GM23248 (cell line): ENCODE measurements at regions not wholly inside any gene's neighbourhood (a gene's known extent, or its start where the extent isn't known, plus 50 kb on each side); places are given as distances from the start of the nearest gene placed in this dataset.

Source experiments
- DNase-seq: peaks from one replicate; pipeline ENCODE4 v3.0.0-alpha.2; 2015
- H2AFZ ChIP-seq: fragments of 200-600 bp; sonication (generic); 2 replicates; pipeline ENCODE4 v1.6.1; 2016; ENCODE audit warnings: antibody characterized with exemption
- H3F3A ChIP-seq: fragments of 200-600 bp; sonication (generic); 2 replicates; pipeline ENCODE4 v1.6.1; 2016; ENCODE audit warnings: mild to moderate bottlenecking, antibody characterized with exemption, mixed run types; ENCODE audit not compliant: insufficient read depth
- H3K27ac ChIP-seq: fragments of 200-600 bp; sonication (generic); 2 replicates; pipeline ENCODE4 v1.5.1; 2016; ENCODE audit warnings: mild to moderate bottlenecking
- H3K27me3 ChIP-seq: fragments of 200-600 bp; sonication (generic); replicated peaks from 2 replicates; pipeline ENCODE4 v1.6.1; 2016; ENCODE audit warnings: mild to moderate bottlenecking; ENCODE audit not compliant: insufficient read depth
- H3K36me3 ChIP-seq: fragments of 200-600 bp; sonication (generic); 2 replicates; pipeline ENCODE4 v1.6.1; 2016; ENCODE audit warnings: low read depth, mild to moderate bottlenecking
- H3K4me1 ChIP-seq: fragments of 200-600 bp; sonication (generic); 2 replicates; pipeline ENCODE4 v1.6.1; 2016; ENCODE audit warnings: mild to moderate bottlenecking; ENCODE audit not compliant: insufficient read depth
- H3K4me2 ChIP-seq: fragments of 200-600 bp; sonication (generic); one replicate; pipeline ENCODE4 v1.6.1; 2016; ENCODE audit warnings: mild to moderate bottlenecking; ENCODE audit not compliant: unreplicated experiment
- H3K4me3 ChIP-seq: fragments of 200-600 bp; sonication (generic); 2 replicates; pipeline ENCODE4 v1.5.1; 2016; ENCODE audit warnings: mild to moderate bottlenecking
- H3K79me2 ChIP-seq: fragments of 200-600 bp; sonication (generic); 2 replicates; pipeline ENCODE4 v1.6.1; 2016; ENCODE audit warnings: mild to moderate bottlenecking; ENCODE audit not compliant: insufficient read depth
- H3K9ac ChIP-seq: fragments of 200-600 bp; sonication (generic); 2 replicates; pipeline ENCODE4 v1.6.1; 2016; ENCODE audit warnings: mild to moderate bottlenecking
- H3K9me2 ChIP-seq: fragments of 200-600 bp; sonication (generic); 2 replicates; pipeline ENCODE4 v1.6.1; 2016; ENCODE audit warnings: mixed run types, mild to moderate bottlenecking, moderate library complexity; ENCODE audit not compliant: insufficient read depth
- H3K9me3 ChIP-seq: fragments of 200-600 bp; sonication (generic); one replicate; pipeline ENCODE4 v1.6.1; 2017; ENCODE audit warnings: low read depth
- H4K20me1 ChIP-seq: fragments of 200-600 bp; sonication (generic); 2 replicates; pipeline ENCODE4 v1.6.0; 2016; ENCODE audit not compliant: insufficient read depth
- EZH2 ChIP-seq: fragments of 200-600 bp; sonication (generic); IDR thresholded peaks from 2 replicates; pipeline ENCODE4 v1.6.1; 2018; ENCODE audit warnings: antibody characterized with exemption, mild to moderate bottlenecking; ENCODE audit not compliant: insufficient read depth, poor library complexity, severe bottlenecking
- EZH2phosphoT487 ChIP-seq: fragments of 200-600 bp; sonication (generic); IDR thresholded peaks from 2 replicates; pipeline ENCODE4 v1.6.1; 2018; ENCODE audit warnings: antibody characterized with exemption, moderate library complexity, mild to moderate bottlenecking, low read depth; ENCODE audit not compliant: insufficient read depth
- WGBS, 2 experiments: methylation state at CpG; one replicate each; pipeline ENCODE4 v1.1.6; 2015 to 2017; ENCODE audit warnings: low lambda C conversion rate in 2 of 2, low coverage in 1 of 2; ENCODE audit errors: missing lambda C conversion rate in 2 of 2; 5-methylcytosine and 5-hydroxymethylcytosine counted together
- in situ Hi-C: fragments of 300-500 bp; cut with MboI; formaldehyde crosslinking; loops from 2 replicates; pipeline ENCODE4 v1.15.0; 2020

- H3K27me3 ChIP-seq: no peaks in the 10 kb centered on the region
- H3K4me3 ChIP-seq: no peak overlapping the region
- H3K27ac ChIP-seq: no peak overlapping the region
- 37 to 38% methylated on average over 10 of the region's 10 CpGs for WGBS, 2 experiments
- H4K20me1 ChIP-seq: no peaks in the 10 kb centered on the region
- no peak overlapping the region for H3K4me2 ChIP-seq
- H3K9me3 ChIP-seq: no peaks in the 10 kb centered on the region
- no peak overlapping the region for H2AFZ ChIP-seq
- in situ Hi-C loops: no loop called here
- no peaks in the 10 kb centered on the region for H3K9me2 ChIP-seq
- H3K79me2 ChIP-seq: no peaks in the 10 kb centered on the region
- DNase-seq: no peak
- TF ChIP-seq EZH2phosphoT487: no peak
- no peak for TF ChIP-seq EZH2
- no peak overlapping the region for H3K9ac ChIP-seq
- H3K36me3 ChIP-seq: no peaks in the 10 kb centered on the region
- no peaks in the 10 kb centered on the region for H3K4me1 ChIP-seq
- H3F3A ChIP-seq: no peaks in the 10 kb centered on the region
Measured at GRCh38 chr16:24463196-24463945, 76.0 kb upstream of the RBBP6 start.

DNA sequence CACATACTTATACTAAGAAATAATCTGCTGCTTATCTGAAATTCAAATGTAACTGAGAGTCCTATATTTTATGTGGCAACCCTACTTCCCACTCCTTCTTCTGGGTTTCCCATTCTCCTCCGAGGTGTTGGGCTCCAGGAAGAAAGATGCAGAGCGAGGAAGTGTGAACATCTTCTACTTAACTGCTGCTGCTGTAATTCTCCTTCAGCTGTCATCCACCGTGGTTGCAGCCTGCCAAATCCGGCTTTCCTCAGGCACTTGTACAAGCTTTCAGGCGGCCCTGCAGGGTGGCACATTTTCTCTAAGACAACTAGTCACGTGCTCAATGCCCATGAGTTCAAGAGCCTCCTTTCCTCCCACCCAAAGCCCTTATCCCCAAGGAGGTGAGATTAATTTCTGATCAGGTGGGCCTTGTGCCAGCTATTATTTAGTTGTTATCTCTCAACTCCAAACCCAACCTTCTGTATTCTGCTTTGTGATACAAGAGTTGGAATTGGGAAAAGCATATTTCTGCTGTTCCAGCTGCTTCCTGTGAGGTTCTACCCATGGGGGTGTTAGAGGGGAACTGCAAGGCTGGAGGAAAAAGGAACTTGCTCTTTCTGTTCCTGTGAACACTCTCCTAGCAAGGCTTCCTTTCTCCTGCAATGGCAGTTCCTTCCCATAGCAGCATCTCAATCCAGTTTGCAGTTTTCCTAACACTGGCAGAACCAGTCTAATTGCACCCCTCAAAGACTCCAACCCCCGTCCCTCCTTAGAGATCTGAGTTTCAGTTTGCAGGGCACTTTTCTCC lies 67.6 kb upstream of the RBBP6 start:
- no peak overlapping the region for H3K9ac ChIP-seq
- WGBS, 2 experiments: 8 to 14% methylated on average over 7 of the region's 7 CpGs
- in situ Hi-C loops: no loop called here
- H3K27me3 ChIP-seq: no peaks in the 10 kb centered on the region
- H4K20me1 ChIP-seq: no peaks in the 10 kb centered on the region
- H3K36me3 ChIP-seq: no peaks in the 10 kb centered on the region
- no peaks in the 10 kb centered on the region for H3K79me2 ChIP-seq
- no peak overlapping the region for H3K4me3 ChIP-seq
- H3K9me3 ChIP-seq: no peaks in the 10 kb centered on the region
- H2AFZ ChIP-seq: no peak overlapping the region
- no peak overlapping the region for H3K4me2 ChIP-seq
- H3K4me1 ChIP-seq: no peaks in the 10 kb centered on the region
- H3K9me2 ChIP-seq: no peaks in the 10 kb centered on the region
- H3F3A ChIP-seq: no peaks in the 10 kb centered on the region
- no peak overlapping the region for H3K27ac ChIP-seq
- TF ChIP-seq EZH2phosphoT487 (no peak), EZH2 (no peak)
- no peak for DNase-seq

GRCh38 chr16:24477492-24477891 lies 61.9 kb upstream of the RBBP6 start:
- no peaks in the 10 kb centered on the region for H4K20me1 ChIP-seq
- no peaks in the 10 kb centered on the region for H3K4me1 ChIP-seq
- H3K4me3 ChIP-seq: no peak overlapping the region
- H3K36me3 ChIP-seq: no peaks in the 10 kb centered on the region
- H3F3A ChIP-seq: no peaks in the 10 kb centered on the region
- DNase-seq: no peak
- no peaks in the 10 kb centered on the region for H3K79me2 ChIP-seq
- in situ Hi-C loops: loop anchor here (25.0 kb wide), 1 partner anchor 665 kb away; no protein-coding TSS in a partner anchor
- no peaks in the 10 kb centered on the region for H3K27me3 ChIP-seq
- no peak overlapping the region for H3K4me2 ChIP-seq
- no peak overlapping the region for H3K9ac ChIP-seq
- H3K9me3 ChIP-seq: no peaks in the 10 kb centered on the region
- no peak overlapping the region for H3K27ac ChIP-seq
- 14 to 15% methylated on average over 6 of the region's 6 CpGs for WGBS, 2 experiments
- TF ChIP-seq EZH2phosphoT487 (no peak), EZH2 (no peak)
- no peaks in the 10 kb centered on the region for H3K9me2 ChIP-seq
- no peak overlapping the region for H2AFZ ChIP-seq

GRCh38 chr16:24478401-24478800 lies 61.0 kb upstream of the RBBP6 start:
- H3K4me2 ChIP-seq: no peak overlapping the region
- H3K4me1 ChIP-seq: no peaks in the 10 kb centered on the region
- in situ Hi-C loops: loop anchor here (25.0 kb wide), 1 partner anchor 666 kb away; no protein-coding TSS in a partner anchor
- no peak overlapping the region for H3K9ac ChIP-seq
- H3K79me2 ChIP-seq: no peaks in the 10 kb centered on the region
- H2AFZ ChIP-seq: no peak overlapping the region
- no peak for DNase-seq
- H3K9me2 ChIP-seq: no peaks in the 10 kb centered on the region
- WGBS, 2 experiments: 47% methylated on average over 7 of the region's 7 CpGs
- no peak overlapping the region for H3K4me3 ChIP-seq
- no peaks in the 10 kb centered on the region for H3K36me3 ChIP-seq
- H3F3A ChIP-seq: no peaks in the 10 kb centered on the region
- TF ChIP-seq EZH2: no peak
- TF ChIP-seq EZH2phosphoT487: no peak
- no peaks in the 10 kb centered on the region for H4K20me1 ChIP-seq
- H3K27ac ChIP-seq: no peak overlapping the region
- no peaks in the 10 kb centered on the region for H3K27me3 ChIP-seq
- no peaks in the 10 kb centered on the region for H3K9me3 ChIP-seq
